Mesenchymal stem cell (in vitro differentiated cells and primary cell): ENCODE measurements at regions not wholly inside any gene's neighbourhood (a gene's known extent, or its start where the extent isn't known, plus 50 kb on each side); places are given as distances from the start of the nearest gene placed in this dataset.

Experiments
- DNase-seq: peaks from one replicate; pipeline ENCODE4 v3.0.0-alpha.2; 2013
- H2AFZ ChIP-seq: one replicate; pipeline ENCODE4 v1.6.1; 2013; ENCODE audit warnings: low read depth, mild to moderate bottlenecking, control low read depth, inconsistent platforms, low read length, moderate library complexity
- H2AK5ac ChIP-seq: 2 replicates; pipeline ENCODE4 v1.6.1; 2013; ENCODE audit warnings: low read length, moderate library complexity, mild to moderate bottlenecking, inconsistent platforms; ENCODE audit not compliant: severe bottlenecking
- H2BK120ac ChIP-seq: one replicate; pipeline ENCODE4 v1.6.1; 2013; ENCODE audit warnings: low read depth, mild to moderate bottlenecking, inconsistent platforms, low read length, moderate library complexity
- H2BK12ac ChIP-seq, 2 experiments: one replicate each; pipeline ENCODE4 v1.6.1; 2013; ENCODE audit warnings: inconsistent platforms in 2 of 2, low read length in 2 of 2, mild to moderate bottlenecking in 2 of 2, moderate library complexity in 2 of 2, control low read depth in 1 of 2
- H2BK15ac ChIP-seq: one replicate; pipeline ENCODE4 v1.6.1; 2013; ENCODE audit warnings: mild to moderate bottlenecking, low read depth, inconsistent platforms; ENCODE audit not compliant: poor library complexity, severe bottlenecking
- H2BK5ac ChIP-seq: 2 replicates; pipeline ENCODE4 v1.6.1; 2013; ENCODE audit warnings: low read depth, mild to moderate bottlenecking, low read length, control low read depth, inconsistent platforms; ENCODE audit not compliant: poor library complexity, severe bottlenecking
- H3K14ac ChIP-seq, 2 experiments: one replicate each; pipeline ENCODE4 v1.6.1; 2013; ENCODE audit warnings: inconsistent platforms in 2 of 2, low read length in 2 of 2, control low read depth in 1 of 2, mild to moderate bottlenecking in 1 of 2, moderate library complexity in 1 of 2
- H3K18ac ChIP-seq, 2 experiments: one replicate each; pipeline ENCODE4 v1.6.1; 2013; ENCODE audit warnings: inconsistent platforms in 2 of 2, low read length in 2 of 2, control low read depth in 1 of 2, low read depth in 1 of 2, mild to moderate bottlenecking in 1 of 2
- H3K23ac ChIP-seq, 2 experiments: one replicate each; pipeline ENCODE4 v1.6.1; 2013; ENCODE audit warnings: inconsistent platforms in 2 of 2, low read length in 2 of 2, mild to moderate bottlenecking in 2 of 2, moderate library complexity in 2 of 2, control low read depth in 1 of 2
- H3K27ac ChIP-seq: 2 replicates; pipeline ENCODE4 v1.5.1; 2013; ENCODE audit warnings: mild to moderate bottlenecking, moderate library complexity, low read length, control low read depth, inconsistent platforms; ENCODE audit not compliant: poor library complexity, severe bottlenecking
- H3K27me3 ChIP-seq, 2 experiments: 2 replicates each; pipeline versions ENCODE4 v1.6.1 to v1.7.0; 2013; ENCODE audit warnings: low read length in 2 of 2, mild to moderate bottlenecking in 2 of 2, moderate library complexity in 2 of 2, control low read depth in 1 of 2, inconsistent platforms in 1 of 2; ENCODE audit not compliant: control insufficient read depth in 1 of 2, insufficient read depth in 1 of 2
- H3K36me3 ChIP-seq, 2 experiments: 2 replicates each; pipeline versions ENCODE4 v1.6.1 to v1.7.0; 2013; ENCODE audit warnings: low read length in 2 of 2, control low read depth in 1 of 2, inconsistent platforms in 1 of 2, low read depth in 1 of 2, mild to moderate bottlenecking in 1 of 2; ENCODE audit not compliant: insufficient read depth in 2 of 2, control insufficient read depth in 1 of 2
- H3K4ac ChIP-seq, 2 experiments: one replicate each; pipeline ENCODE4 v1.6.1; 2013; ENCODE audit warnings: inconsistent platforms in 2 of 2, low read length in 2 of 2, mild to moderate bottlenecking in 2 of 2, moderate library complexity in 2 of 2, control low read depth in 1 of 2, low read depth in 1 of 2
- H3K4me1 ChIP-seq: 2 replicates; pipeline ENCODE4 v1.6.1; 2013; ENCODE audit warnings: low read depth, low read length, control low read depth; ENCODE audit not compliant: control insufficient read depth, insufficient read depth
- H3K4me2 ChIP-seq: 2 replicates; pipeline ENCODE4 v1.6.1; 2013; ENCODE audit warnings: low read length, mild to moderate bottlenecking, inconsistent platforms; ENCODE audit not compliant: poor library complexity, severe bottlenecking
- H3K4me3 ChIP-seq, 2 experiments: 2 replicates each; pipeline versions ENCODE4 v1.5.1 to v1.7.0; 2013; ENCODE audit warnings: low read length in 2 of 2, mild to moderate bottlenecking in 2 of 2, control low read depth in 1 of 2, low read depth in 1 of 2; ENCODE audit not compliant: insufficient read depth in 1 of 2
- H3K79me1 ChIP-seq: replicated peaks from 2 replicates; pipeline ENCODE4 v1.6.1; 2013; ENCODE audit warnings: mild to moderate bottlenecking, control low read depth, low read length, inconsistent platforms; ENCODE audit not compliant: poor library complexity, severe bottlenecking
- H3K9ac ChIP-seq: 2 replicates; pipeline ENCODE4 v1.7.0; 2013; ENCODE audit warnings: mild to moderate bottlenecking, low read length, moderate library complexity
- H3K9me3 ChIP-seq: 2 replicates; pipeline ENCODE4 v1.7.0; 2013; ENCODE audit warnings: mild to moderate bottlenecking, low read length; ENCODE audit not compliant: control insufficient read depth
- H4K8ac ChIP-seq: one replicate; pipeline ENCODE4 v1.6.1; 2013; ENCODE audit warnings: inconsistent platforms, mild to moderate bottlenecking, low read length, moderate library complexity
- H4K91ac ChIP-seq: one replicate; pipeline ENCODE4 v1.6.1; 2013; ENCODE audit warnings: mild to moderate bottlenecking, low read length, inconsistent platforms
- WGBS: methylation state at CpG from one replicate; pipeline ENCODE4 v1.1.7; 2013; ENCODE audit warnings: mixed read lengths; 5-methylcytosine and 5-hydroxymethylcytosine counted together

- Histone ChIP-seq H2BK120ac (no peak overlapping the region), H2BK15ac (no peak overlapping the region), H3K4me1 (no peaks in the 10 kb centered on the region), H3K27me3 (no peaks in the 10 kb centered on the region), H3K27ac (no peak overlapping the region), H3K36me3 (no peaks in the 10 kb centered on the region), H3K9ac (no peak overlapping the region), H2BK12ac (no peak overlapping the region), H2BK5ac (no peak overlapping the region), H4K91ac (no peak overlapping the region), H4K8ac (no peak overlapping the region), H3K4me2 (no peak overlapping the region), H3K4me3 (no peak overlapping the region), H3K79me1 (no peaks in the 10 kb centered on the region), H2AFZ (no peak overlapping the region), H3K4ac (no peak overlapping the region), H3K9me3 (peaks cover 11% of the 10 kb centered on the region), H3K14ac (no peak overlapping the region), H3K23ac (no peak overlapping the region), H3K18ac (no peak overlapping the region), H2AK5ac (no peak overlapping the region)
- no peak for DNase-seq
- no CpG with 5 or more reads among the region's 1 CpG for WGBS
These were observed 1395.0 kb upstream of the ADGRL3 start for GRCh38 chr4:59805176-59805575.

DNA sequence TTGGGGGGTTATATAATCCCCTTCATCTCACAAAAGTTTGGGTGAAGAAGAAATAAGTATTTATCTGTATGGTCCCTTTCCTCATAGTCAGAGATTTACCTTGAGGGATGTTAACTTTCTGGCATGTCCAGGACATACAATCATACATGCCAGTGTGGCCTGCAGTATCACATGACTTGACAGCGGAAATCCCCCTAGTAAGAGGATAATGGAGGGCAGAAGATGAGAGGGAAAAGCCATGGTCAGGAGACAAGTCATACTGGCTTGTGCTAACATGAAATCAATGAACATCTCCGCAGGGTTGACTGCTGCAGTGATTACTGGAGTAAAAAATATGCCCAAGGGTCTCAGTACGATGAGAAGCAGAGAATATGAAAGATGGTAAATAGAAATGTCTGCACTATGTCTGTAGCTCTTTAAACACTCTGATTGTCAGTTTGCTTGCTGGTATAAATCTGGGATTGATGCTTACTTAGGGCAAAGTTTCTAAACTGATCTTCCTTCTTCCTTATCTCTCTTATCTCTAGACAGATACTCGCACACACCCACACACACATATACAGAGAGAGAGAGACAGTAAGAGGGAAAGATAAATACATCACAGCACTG lies 1385.6 kb upstream of the ADGRL3 start:
- Histone ChIP-seq H3K4ac (no peak overlapping the region), H3K4me2 (no peak overlapping the region), H3K9me3 (no peaks in the 10 kb centered on the region), H3K79me1 (no peaks in the 10 kb centered on the region), H2AK5ac (no peak overlapping the region), H2BK15ac (no peak overlapping the region), H2BK120ac (no peak overlapping the region), H3K27me3 (no peaks in the 10 kb centered on the region), H3K4me3 (no peak overlapping the region), H3K27ac (no peak overlapping the region), H4K8ac (no peak overlapping the region), H3K4me1 (no peaks in the 10 kb centered on the region), H3K23ac (no peak overlapping the region), H3K9ac (no peak overlapping the region), H3K14ac (no peak overlapping the region), H3K36me3 (no peaks in the 10 kb centered on the region), H4K91ac (no peak overlapping the region), H2BK12ac (no peak overlapping the region), H2BK5ac (no peak overlapping the region), H3K18ac (no peak overlapping the region), H2AFZ (no peak overlapping the region)
- no peak for DNase-seq
- whole genome bisulfite sequencing = 77% methylated on average over 3 of the region's 4 CpGs

DNA sequence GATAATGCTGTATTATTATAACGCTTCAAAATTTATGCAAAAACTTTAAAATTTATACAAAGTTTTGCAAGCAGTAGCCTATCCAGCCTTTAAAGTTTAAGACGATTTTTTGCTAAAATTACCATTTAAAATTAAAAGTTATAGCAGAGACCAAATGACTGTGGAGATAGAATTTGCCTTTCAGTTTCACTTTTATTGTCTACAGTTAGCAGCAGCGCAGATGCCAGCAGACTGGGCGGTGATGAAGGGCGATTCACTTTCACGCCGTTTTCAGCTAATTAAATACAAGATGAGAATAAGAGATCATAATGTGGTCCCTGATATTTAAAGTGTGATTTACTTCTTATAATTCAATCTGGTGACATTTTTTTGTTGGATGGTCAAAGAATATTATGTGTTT lies 1381.5 kb upstream of the ADGRL3 start:
- Histone ChIP-seq H3K4ac (no peak overlapping the region), H3K18ac (no peak overlapping the region), H3K4me3 (peak overlapping the region in 1 of 2 experiments; percentile 38), H4K91ac (no peak overlapping the region), H3K23ac (no peak overlapping the region), H2AFZ (no peak overlapping the region), H2BK12ac (no peak overlapping the region), H2AK5ac (no peak overlapping the region), H3K36me3 (no peaks in the 10 kb centered on the region), H3K79me1 (no peaks in the 10 kb centered on the region), H2BK120ac (no peak overlapping the region), H3K4me2 (no peak overlapping the region), H3K9ac (peak overlapping the region; percentile 34), H4K8ac (no peak overlapping the region), H3K4me1 (no peaks in the 10 kb centered on the region), H3K27me3 (no peaks in the 10 kb centered on the region), H2BK15ac (no peak overlapping the region), H3K14ac (no peak overlapping the region), H3K9me3 (no peaks in the 10 kb centered on the region), H3K27ac (no peak overlapping the region), H2BK5ac (no peak overlapping the region)
- no peak for DNase-seq
- 95% methylated on average over 5 of the region's 7 CpGs for WGBS

DNA sequence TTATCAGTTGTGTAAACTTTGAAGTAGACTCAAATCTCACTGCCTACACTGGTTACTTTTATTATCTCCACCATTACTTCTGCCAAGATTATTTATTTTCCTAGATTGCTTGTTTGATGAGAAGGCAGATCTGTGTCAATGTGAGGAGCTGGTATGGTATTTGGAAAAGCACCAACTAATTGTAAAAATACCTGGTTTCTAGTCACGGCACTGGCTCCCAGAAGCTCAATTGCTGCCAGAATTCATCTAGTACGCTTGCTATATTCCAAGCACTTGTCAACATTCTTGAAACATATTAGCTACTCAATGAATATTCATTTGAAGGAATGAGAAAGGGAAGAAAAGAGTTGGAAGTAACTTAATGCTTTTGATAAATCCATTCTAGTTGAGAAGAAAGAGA lies 1376.8 kb upstream of the ADGRL3 start:
- H3K4ac ChIP-seq = no peak overlapping the region
- no CpG with 5 or more reads among the region's 2 CpGs for WGBS
- H3K4me1 ChIP-seq = no peaks in the 10 kb centered on the region
- no peak overlapping the region for H3K23ac ChIP-seq
- H3K14ac ChIP-seq = no peak overlapping the region
- no peak overlapping the region for H3K18ac ChIP-seq
- H3K79me1 ChIP-seq = no peaks in the 10 kb centered on the region
- no peak overlapping the region for H4K8ac ChIP-seq
- no peak overlapping the region for H4K91ac ChIP-seq
- H3K9ac ChIP-seq = no peak overlapping the region
- H2BK5ac ChIP-seq = no peak overlapping the region
- H2AK5ac ChIP-seq = no peak overlapping the region
- no peak for DNase-seq
- H2AFZ ChIP-seq = no peak overlapping the region
- H2BK15ac ChIP-seq = no peak overlapping the region
- H3K4me3 ChIP-seq = no peak overlapping the region
- H3K27ac ChIP-seq = no peak overlapping the region
- no peaks in the 10 kb centered on the region for H3K36me3 ChIP-seq
- no peaks in the 10 kb centered on the region for H3K9me3 ChIP-seq
- no peak overlapping the region for H3K4me2 ChIP-seq
- no peak overlapping the region for H2BK12ac ChIP-seq
- no peak overlapping the region for H2BK120ac ChIP-seq
- H3K27me3 ChIP-seq = no peaks in the 10 kb centered on the region
